SU-DHL-6 (cell line): ENCODE measurements at regions not wholly inside any gene's neighbourhood (a gene's known extent, or its start where the extent isn't known, plus 50 kb on each side); places are given as distances from the start of the nearest gene placed in this dataset.
"Not testable (repeated sequence)": the region's sequence is repeated elsewhere in the genome, so short reads cannot be mapped to it uniquely, and the experiment has no call there.

Source experiments
- H2AFZ ChIP-seq: fragments of 200-600 bp; sonication (generic); 2 replicates; pipeline ENCODE4 v1.6.1; 2014; ENCODE audit warnings: low read depth, mild to moderate bottlenecking, moderate library complexity, mixed read lengths, antibody characterized with exemption, low read length; ENCODE audit not compliant: severe bottlenecking
- H3F3A ChIP-seq: fragments of 200-600 bp; shearing (Covaris generic); 2 replicates; pipeline ENCODE4 v1.6.0; 2016; ENCODE audit warnings: antibody characterized with exemption, mild to moderate bottlenecking; ENCODE audit not compliant: insufficient read depth
- H3K27ac ChIP-seq: fragments of 200-600 bp; sonication (generic); 2 replicates; pipeline ENCODE4 v1.5.1; 2016; ENCODE audit warnings: low read depth, mild to moderate bottlenecking, low read length, moderate library complexity, mixed read lengths
- H3K27me3 ChIP-seq: fragments of 200-600 bp; sonication (generic), shearing (Covaris generic); 2 replicates; pipeline ENCODE4 v1.6.0; 2014; ENCODE audit warnings: mild to moderate bottlenecking, low read length
- H3K36me3 ChIP-seq: fragments of 200-600 bp; sonication (generic); 2 replicates; pipeline ENCODE4 v1.6.1; 2014; ENCODE audit warnings: mild to moderate bottlenecking, low read length, mixed read lengths
- H3K4me2 ChIP-seq: fragments of 300-600, 200-600 bp; shearing (Covaris generic), sonication (generic); 2 replicates; pipeline ENCODE4 v1.6.0; 2014; ENCODE audit warnings: low read length, low read depth, mild to moderate bottlenecking; ENCODE audit not compliant: poor library complexity, severe bottlenecking
- H3K4me3 ChIP-seq: fragments of 200-600 bp; sonication (generic); 2 replicates; pipeline ENCODE4 v1.5.1; 2014; ENCODE audit warnings: antibody characterized with exemption, low read length, mild to moderate bottlenecking, mixed read lengths; ENCODE audit not compliant: insufficient read depth, poor library complexity, severe bottlenecking
- H3K79me2 ChIP-seq: fragments of 200-600 bp; sonication (generic); 2 replicates; pipeline ENCODE4 v1.6.1; 2014; ENCODE audit warnings: mild to moderate bottlenecking, low read length, moderate library complexity; ENCODE audit not compliant: insufficient read depth
- H3K9ac ChIP-seq: fragments of 200-600 bp; sonication (generic); 2 replicates; pipeline ENCODE4 v1.7.0; 2014; ENCODE audit warnings: mild to moderate bottlenecking, low read length
- H3K9me2 ChIP-seq: fragments of 200-600 bp; sonication (generic); replicated peaks from 2 replicates; pipeline ENCODE4 v1.6.1; 2014; ENCODE audit warnings: low read length; ENCODE audit not compliant: insufficient read depth
- H3K9me3 ChIP-seq: fragments of 200-600 bp; sonication (generic); 2 replicates; pipeline ENCODE4 v1.6.1; 2014; ENCODE audit warnings: low read length, mixed read lengths; ENCODE audit not compliant: insufficient read depth
- H4K20me1 ChIP-seq: fragments of 200-600 bp; sonication (generic); 2 replicates; pipeline ENCODE4 v1.6.1; 2014; ENCODE audit warnings: low read depth, mild to moderate bottlenecking, antibody characterized with exemption, low read length, moderate library complexity, mixed read lengths
- CTCF ChIP-seq: fragments of 200-600 bp; sonication (generic); IDR thresholded peaks from one replicate; pipeline ENCODE4 v1.5.1; 2017; ENCODE audit warnings: antibody characterized with exemption, mild to moderate bottlenecking, low read length, moderate library complexity; ENCODE audit not compliant: insufficient read depth, poor library complexity, severe bottlenecking
- EZH2phosphoT487 ChIP-seq: fragments of 200-600 bp; sonication (generic), shearing (Covaris generic); conservative IDR thresholded peaks from 2 replicates; pipeline ENCODE4 v1.6.1; 2018; ENCODE audit warnings: mild to moderate bottlenecking, antibody characterized with exemption, low read length, moderate library complexity, mixed read lengths

- TF ChIP-seq EZH2phosphoT487 (no peak), CTCF (no peak)
- Histone ChIP-seq H2AFZ (no peak overlapping the region), H3K4me3 (no peak overlapping the region), H4K20me1 (no peaks in the 10 kb centered on the region), H3K27ac (no peak overlapping the region), H3K9me2 (no peaks in the 10 kb centered on the region), H3F3A (no peaks in the 10 kb centered on the region), H3K9ac (no peak overlapping the region), H3K27me3 (no peaks in the 10 kb centered on the region), H3K9me3 (no peaks in the 10 kb centered on the region), H3K4me2 (no peak overlapping the region), H3K79me2 (no peaks in the 10 kb centered on the region), H3K36me3 (no peaks in the 10 kb centered on the region)
Observed at GRCh38 chr5:60477849-60478248, 222.1 kb downstream of the DEPDC1B start.

DNA sequence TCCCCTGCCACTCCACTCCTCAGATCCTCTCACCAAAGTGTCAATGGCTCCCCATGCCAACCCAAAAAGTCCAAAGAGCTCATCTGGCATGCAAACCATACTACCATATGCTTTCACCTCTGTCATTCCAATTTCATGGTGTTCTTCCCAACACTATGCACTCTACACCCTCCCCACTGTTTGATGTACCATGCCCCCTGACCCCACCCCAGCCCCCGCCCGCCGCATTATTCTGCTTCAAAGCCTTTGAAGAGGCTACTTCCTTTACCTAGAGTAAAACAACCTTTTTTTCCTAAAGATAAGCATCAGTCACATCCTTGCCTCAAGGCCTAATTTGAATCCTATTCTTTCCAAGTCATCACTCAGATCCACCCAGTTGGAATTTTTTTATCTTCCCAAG is 226.3 kb downstream of the DEPDC1B start:
- no peak overlapping the region for H3K4me2 ChIP-seq
- no peak for TF ChIP-seq CTCF
- TF ChIP-seq EZH2phosphoT487, result no peak
- no peaks in the 10 kb centered on the region for H3K79me2 ChIP-seq
- H2AFZ ChIP-seq, result no peak overlapping the region
- H3K27me3 ChIP-seq, result no peaks in the 10 kb centered on the region
- no peaks in the 10 kb centered on the region for H3F3A ChIP-seq
- no peaks in the 10 kb centered on the region for H4K20me1 ChIP-seq
- no peaks in the 10 kb centered on the region for H3K36me3 ChIP-seq
- H3K9me3 ChIP-seq, result no peaks in the 10 kb centered on the region
- H3K4me3 ChIP-seq, result no peak overlapping the region
- H3K27ac ChIP-seq, result no peak overlapping the region
- no peak overlapping the region for H3K9ac ChIP-seq
- no peaks in the 10 kb centered on the region for H3K9me2 ChIP-seq

DNA sequence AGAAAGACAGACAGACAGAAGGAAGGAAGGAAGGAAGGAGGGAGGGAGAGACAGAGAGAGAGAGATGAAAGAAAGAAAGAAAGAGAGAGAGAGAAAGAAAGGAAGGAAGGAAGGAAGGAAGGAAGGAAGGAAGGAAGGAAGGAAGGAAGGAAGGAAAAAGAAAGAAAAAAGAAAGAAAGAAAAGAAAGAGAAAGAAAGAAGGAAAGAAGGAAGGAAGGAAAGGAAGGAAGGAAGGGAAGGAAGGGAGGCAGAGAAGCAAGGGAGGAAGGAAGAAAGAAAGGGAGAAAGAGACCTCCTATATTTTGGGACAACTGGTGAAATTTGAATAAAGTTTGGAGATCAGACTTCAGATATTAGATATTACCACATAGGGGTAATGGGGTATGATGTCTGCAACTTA is 226.9 kb downstream of the DEPDC1B start:
- H3K79me2 ChIP-seq, H2AFZ ChIP-seq, H3K9ac ChIP-seq, H3K4me3 ChIP-seq, H3K4me2 ChIP-seq, H3K9me2 ChIP-seq, H4K20me1 ChIP-seq, H3K36me3 ChIP-seq, H3K27ac ChIP-seq, H3K9me3 ChIP-seq, H3F3A ChIP-seq, H3K27me3 ChIP-seq: not testable (repeated sequence)

DNA sequence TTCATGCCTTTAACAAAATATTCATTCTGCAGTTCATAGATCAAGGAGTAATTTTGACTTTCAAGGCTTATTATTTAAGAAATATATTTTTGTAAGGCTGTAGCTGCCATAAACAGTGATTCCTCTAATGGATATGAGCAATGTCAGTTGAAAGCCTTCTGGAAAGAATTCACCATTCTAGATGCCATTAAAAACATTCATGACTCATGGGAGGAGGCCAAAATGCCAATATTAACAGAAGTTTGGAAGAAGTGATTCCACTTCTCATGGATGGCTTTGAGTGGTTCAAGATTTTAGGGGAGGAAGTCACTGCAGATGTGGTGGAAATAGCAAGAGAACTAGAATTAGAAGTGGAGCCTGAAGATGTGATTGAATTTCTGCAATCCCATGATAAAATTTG is 229.1 kb downstream of the DEPDC1B start:
- no peaks in the 10 kb centered on the region for H4K20me1 ChIP-seq
- H3K27me3 ChIP-seq, result no peaks in the 10 kb centered on the region
- H3K9ac ChIP-seq, result no peak overlapping the region
- H3K4me3 ChIP-seq, result no peak overlapping the region
- no peaks in the 10 kb centered on the region for H3K79me2 ChIP-seq
- H3K4me2 ChIP-seq, result no peak overlapping the region
- no peaks in the 10 kb centered on the region for H3K9me2 ChIP-seq
- no peaks in the 10 kb centered on the region for H3K36me3 ChIP-seq
- H3K9me3 ChIP-seq, result no peaks in the 10 kb centered on the region
- no peak overlapping the region for H3K27ac ChIP-seq
- no peak overlapping the region for H2AFZ ChIP-seq
- TF ChIP-seq EZH2phosphoT487 (no peak), CTCF (no peak)
- H3F3A ChIP-seq, result no peaks in the 10 kb centered on the region
